Left forelimb (tissue), 1 donor: ENCODE measurements at regions not wholly inside any gene's neighbourhood (a gene's known extent, or its start where the extent isn't known, plus 50 kb on each side); places are given as distances from the start of the nearest gene placed in this dataset.

ENCODE experiments used
- DNase-seq: peaks from one replicate; pipeline ENCODE4 v3.0.0-alpha.2; 2018; ENCODE audit warnings: low spot score

DNA sequence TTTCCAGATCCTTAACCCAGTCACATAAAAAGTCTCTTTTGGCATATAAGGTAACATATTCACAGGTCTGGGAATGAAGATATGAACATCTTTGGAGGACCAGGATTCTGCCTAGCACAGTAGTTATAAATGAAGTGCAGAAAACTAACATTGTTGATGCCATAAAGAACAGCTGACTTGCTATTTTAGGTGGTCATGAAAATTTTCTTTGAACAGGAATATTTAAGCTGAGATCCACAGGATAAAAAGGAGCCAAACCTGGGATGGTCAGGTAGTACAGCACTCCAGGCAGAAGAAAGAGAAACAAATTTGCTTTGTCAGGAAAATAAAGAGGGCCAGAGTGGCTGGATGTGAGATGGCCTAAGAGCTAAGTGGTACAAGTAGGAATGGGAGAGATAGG lies 80.0 kb downstream of the CENPW start:
- DNase-seq = no peak

DNA sequence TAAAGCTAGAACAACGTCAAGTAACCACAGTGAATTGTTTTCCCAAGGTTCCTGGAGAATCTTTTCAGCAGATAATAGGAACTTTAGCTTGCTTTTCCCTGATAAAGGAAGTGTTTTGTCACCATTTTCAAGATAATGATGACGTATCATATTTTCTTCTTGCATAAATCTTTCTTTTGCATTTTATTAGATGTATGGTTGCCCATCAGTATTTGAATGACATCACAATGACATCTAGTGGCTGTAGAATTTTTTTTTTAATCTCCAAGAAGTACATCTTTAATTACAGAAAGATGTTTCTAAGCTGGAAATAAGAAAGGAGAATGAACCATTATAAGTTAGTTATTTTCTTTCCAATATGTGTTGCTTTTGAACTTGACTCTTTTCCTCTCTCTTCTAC lies 83.0 kb downstream of the CENPW start:
- no peak for DNase-seq

- no peak for DNase-seq
Measured at GRCh38 chr6:126427713-126428112, 87.8 kb downstream of the CENPW start.

GRCh38 chr6:126429866-126430265 lies 90.0 kb downstream of the CENPW start:
- no peak for DNase-seq

DNA sequence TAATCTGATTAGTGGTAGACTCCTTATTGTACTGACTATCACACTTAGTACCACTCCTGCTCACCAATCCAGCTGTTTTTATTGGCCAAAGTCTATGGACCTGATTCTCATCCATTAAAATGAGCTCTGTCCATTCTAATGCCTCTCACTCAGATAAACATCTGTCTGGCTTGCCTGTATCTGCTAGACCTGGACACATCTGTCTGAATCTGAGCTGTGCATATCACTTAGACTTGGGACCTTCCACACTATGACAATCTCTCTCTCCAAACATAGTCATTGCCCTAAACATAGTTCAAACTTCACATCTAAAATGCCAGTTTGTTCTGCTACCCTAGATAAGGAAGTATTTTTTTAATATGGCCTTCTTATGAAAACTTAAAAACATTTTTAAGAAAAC lies 92.6 kb downstream of the CENPW start:
- no peak for DNase-seq

- DNase-seq = no peak
Measured at GRCh38 chr6:126433927-126434326, 94.0 kb downstream of the CENPW start.

DNA sequence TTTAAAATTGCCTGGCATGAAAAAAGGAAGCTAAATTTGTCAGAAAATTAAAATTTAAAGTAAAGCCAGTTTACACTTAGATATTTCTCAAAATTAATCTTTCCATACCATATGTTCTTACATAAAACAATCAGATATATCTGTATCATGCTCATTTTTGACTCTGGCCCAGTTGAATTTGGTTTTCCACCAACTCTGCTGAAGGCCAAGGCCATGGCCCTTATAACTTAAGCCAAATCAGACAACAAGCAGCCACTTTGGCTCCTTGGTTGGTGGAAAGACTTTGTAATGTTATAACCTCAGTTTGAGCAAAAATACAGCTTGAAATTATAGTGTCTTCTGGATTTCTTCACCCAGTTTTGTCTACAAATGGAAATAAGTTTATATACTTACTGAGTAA lies 97.3 kb downstream of the CENPW start:
- DNase-seq = no peak

DNA sequence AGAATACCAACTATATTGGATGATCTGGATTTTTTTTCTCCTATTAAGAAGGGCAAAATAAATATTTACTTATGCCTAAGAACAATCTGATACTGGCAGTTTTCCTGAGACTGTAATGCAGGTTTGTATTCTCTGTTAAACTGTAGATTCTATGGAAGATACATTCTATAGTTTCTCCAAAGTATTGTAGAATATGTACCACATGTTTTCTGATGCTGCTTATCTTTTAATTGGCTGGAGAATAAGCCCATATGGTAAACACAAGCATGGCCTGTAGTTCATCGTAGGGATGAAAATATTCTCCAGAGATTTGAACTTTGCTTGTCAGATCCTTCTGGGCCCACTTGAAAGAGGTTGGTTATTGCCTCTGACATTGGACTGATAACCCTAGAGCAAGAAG lies 99.1 kb downstream of the CENPW start:
- DNase-seq = no peak

- no peak for DNase-seq
Measured at GRCh38 chr6:126440923-126441322, 101.0 kb downstream of the CENPW start.

- DNase-seq = no peak
Measured at GRCh38 chr6:126444659-126445273, 104.9 kb downstream of the CENPW start.

DNA sequence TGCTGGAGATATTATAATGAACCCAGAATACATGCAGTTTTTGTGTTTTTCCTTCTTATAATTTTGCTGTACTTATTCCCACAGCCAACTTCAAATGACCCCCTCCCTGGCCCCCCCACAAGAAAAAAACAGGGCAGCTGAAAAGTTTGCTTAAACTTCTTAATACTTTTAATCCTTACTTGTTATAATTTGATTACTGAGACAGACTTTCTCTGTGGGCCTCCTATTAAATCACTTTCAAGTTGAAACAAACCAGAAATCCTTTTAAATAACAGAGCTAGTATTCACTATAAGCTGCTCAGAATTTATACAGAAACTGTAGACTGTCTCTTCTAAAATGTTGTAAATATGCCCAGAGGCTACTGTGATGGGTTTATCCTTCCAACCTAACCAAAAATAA lies 106.3 kb downstream of the CENPW start:
- DNase-seq = no peak

DNA sequence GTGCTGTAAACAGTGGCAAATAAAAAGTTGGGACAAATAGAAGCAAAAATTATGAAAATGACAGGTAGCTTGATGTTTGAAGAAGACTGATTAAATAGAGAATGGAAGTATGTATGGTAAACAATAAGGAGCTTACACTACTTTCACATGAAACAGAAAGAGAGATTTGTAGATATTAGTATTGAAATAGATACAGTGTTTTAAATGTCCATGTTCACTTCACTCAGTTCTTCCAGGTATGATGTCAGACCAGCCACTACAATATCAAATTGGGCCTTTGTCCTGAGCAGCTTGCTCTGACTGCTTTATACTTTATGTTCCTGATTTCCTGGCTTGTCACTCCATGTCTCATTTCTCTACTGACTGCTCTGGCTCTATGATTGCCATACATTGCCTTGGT lies 107.5 kb downstream of the CENPW start:
- no peak for DNase-seq

GRCh38 chr6:126461045-126461444 lies 121.1 kb downstream of the CENPW start:
- DNase-seq = no peak

DNA sequence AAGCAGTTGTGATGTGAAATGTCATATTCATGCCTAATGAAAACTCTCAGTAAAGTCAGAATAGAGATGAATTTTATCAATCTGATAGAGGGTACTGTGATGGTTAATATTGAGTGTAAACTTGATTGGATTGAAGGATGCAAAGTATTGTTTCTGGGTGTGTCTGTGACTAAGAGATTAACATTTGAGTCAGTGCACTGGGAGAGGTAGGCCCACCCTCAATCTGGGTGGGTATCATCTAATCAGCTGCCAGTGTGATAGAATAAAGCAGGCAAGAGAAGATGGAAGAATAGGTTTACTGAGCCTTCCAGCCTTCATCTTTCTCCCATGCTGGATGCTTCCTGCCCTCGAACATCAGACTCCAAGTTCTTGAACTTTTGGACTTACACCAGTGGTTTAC lies 124.3 kb downstream of the CENPW start:
- DNase-seq = no peak

- no peak for DNase-seq
Measured at GRCh38 chr6:126475449-126475848, 135.5 kb downstream of the CENPW start.

GRCh38 chr6:126477678-126478077 lies 137.8 kb downstream of the CENPW start:
- DNase-seq = no peak

DNA sequence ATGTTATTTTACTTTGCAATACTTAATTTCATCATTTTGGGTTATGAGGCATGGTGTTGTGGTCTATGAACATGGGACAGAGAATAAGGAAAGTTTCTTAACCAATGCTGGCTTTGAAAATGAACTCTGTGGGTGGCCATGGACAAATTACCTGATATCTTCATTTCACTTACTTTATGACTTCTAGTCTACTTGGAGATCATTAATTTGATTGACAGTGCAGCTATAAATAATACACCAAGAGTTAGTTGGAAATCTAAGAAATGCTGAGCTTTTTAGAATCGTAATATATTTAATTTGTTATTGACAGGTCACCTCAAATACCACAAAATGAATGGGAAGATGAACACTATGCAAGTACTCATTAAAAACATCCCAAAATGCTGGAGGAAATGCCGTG lies 140.4 kb downstream of the CENPW start:
- DNase-seq = no peak

DNA sequence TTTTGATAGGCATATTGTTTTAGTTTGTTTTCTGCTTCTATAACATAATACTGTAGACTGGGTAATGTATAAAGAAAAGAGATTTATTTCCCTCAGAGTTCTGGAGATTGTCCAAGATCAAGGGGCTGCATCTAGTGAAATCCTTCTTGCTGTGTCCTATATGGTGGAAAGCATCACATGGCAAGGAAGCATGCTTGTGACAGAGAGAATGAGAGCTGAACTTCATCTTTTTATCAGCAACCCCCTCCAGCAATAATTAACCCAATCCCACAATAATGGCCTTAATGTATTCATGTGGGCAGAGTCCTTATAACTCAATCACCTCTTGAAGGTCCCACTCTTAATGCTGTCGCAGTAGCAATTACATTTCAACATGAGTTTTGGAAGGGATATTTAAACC lies 141.4 kb downstream of the CENPW start:
- DNase-seq = no peak

- no peak for DNase-seq
Measured at GRCh38 chr6:126504792-126505191, 164.9 kb downstream of the CENPW start.

- no peak for DNase-seq
Measured at GRCh38 chr6:126513198-126513597, 173.3 kb downstream of the CENPW start.

DNA sequence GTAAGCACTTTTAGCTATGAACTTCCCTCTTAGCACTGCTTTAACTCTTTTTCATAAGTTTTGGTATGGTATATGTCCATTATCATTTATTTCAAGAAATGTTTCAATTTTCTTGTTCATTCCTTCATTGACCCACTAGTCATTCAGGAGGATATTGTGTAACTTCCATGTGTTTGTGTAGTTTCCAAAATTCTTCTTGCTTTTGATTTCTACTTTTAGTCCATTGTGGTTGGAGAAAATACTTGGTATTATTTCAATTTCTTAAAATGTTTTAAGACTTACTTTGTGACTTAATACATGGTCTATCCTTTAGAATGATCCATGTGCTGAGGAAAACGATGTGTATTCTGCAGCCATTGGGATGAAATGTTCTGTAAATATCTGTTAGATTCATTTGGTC lies 176.5 kb downstream of the CENPW start:
- no peak for DNase-seq

DNA sequence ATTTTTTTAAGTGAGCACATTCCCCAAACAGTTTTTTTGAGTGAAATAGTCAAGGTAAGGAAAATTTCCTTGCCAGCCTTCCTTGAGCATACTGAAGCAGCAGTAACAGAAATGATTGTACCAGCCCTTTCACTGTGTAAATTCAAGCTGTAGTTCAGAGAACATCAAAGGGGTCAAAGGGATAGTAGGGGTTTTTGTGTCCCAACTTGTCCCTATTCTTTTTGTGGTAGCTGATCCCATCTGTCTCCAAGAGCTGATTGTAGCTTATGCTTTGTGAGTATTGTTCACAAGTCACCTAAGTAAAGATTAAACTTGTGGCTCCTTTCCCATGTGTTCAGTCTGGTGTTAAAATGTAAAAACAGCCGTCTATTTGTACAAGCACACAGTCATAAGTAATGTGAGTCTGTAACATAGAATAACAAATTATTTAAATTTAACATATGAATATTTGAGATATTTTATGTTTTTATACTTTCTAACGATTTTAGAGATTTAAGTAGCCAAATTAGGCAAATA lies 185.0 kb downstream of the CENPW start:
- DNase-seq = no peak

GRCh38 chr6:126526547-126526946 lies 186.6 kb downstream of the CENPW start:
- DNase-seq = no peak

DNA sequence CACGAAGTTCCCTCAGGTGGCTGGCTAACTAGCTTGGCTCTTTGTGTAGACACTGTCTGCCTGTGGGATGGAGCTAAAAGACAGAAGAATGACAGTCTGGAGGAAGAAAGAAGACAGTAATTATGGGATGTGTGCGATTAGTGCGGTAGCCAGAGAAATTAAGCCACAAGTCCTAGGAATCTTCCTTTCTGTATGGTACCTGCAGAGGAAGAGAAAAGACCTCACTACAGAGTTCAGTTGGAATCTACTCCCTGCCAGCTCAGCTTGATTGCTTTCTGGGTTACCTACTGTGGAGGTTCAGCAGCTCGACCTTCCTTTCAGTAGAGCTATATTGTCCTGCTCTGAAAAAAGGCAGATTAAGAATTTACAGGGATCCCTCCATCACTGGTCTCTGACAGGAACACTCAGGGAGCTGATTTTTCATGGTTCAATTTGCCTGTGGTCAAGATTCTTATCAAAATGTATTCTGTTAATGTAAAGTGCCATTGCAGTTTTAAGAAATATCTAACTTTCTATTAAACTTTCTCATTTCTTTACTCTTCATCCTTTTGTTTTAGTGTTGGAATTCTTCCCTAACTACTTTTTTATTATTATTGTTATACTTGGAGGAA lies 187.2 kb downstream of the CENPW start:
- no peak for DNase-seq
